ENCODE measurements at regions not wholly inside any gene's neighbourhood (a gene's known extent, or its start where the extent isn't known, plus 50 kb on each side); places are given as distances from the start of the nearest gene placed in this dataset.

GRCh38 chr7:115475761-115476385, 554.0 kb downstream of the MDFIC start (continued):
- no peak for TF ChIP-seq E2F6 (IDR thresholded peaks at IDR 0.05)
